ENCODE measurements at regions not wholly inside any gene's neighbourhood (a gene's known extent, or its start where the extent isn't known, plus 50 kb on each side); places are given as distances from the start of the nearest gene placed in this dataset.

DNA sequence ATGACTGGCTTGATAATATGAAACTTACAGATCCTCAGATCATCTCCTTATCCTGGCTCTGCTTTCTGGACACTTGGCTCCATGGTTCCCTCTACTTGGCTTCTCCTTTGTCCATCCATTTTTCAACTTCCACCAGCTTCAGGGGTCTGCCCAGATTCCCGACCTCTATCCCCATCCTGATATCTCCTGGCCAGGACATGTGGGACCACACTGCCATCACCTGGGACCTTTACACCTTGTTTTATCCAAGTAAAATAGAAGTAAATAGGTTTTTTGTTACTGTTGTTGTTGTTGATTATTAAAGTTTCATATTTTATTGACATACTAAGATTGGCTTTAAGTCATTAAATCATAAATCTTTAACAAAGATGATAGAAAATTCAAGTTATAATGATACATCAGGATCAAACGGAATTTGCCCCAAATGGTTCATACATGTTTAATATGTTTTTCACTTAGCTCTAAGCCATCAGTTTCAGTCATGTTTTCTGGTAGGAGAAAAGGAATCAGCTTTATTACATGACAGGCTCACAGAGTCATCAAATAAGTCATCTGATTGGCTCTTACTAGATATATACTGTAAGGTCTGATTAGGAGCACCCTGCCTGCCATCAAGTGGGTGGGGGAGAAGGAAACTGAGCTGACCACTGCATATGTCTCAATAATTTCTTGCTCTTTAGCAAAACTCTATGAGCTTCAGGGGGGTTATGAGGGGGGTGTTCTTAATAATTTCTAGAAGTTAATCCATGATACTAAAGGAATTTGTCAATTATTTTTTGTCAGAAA, 111.5 kb upstream of the AHR start:
- ATAC-seq (no peak), DNase-seq (ENCODE audit: low spot score) (no peak)
- Mint-ChIP-seq H3K4me1 (ENCODE audit: low read depth in 2 of 2) (peaks cover 14 to 16% of the 10 kb centered on the region in 2 donors), H3K27ac (peak overlapping the region in 1 of 2 donors; percentile 81), H3K36me3 (no peaks in the 10 kb centered on the region), H3K27me3 (peaks cover 1 to 3% of the 10 kb centered on the region in 2 donors), H3K4me3 (no peak overlapping the region), H3K9me3 (no peaks in the 10 kb centered on the region)

DNA sequence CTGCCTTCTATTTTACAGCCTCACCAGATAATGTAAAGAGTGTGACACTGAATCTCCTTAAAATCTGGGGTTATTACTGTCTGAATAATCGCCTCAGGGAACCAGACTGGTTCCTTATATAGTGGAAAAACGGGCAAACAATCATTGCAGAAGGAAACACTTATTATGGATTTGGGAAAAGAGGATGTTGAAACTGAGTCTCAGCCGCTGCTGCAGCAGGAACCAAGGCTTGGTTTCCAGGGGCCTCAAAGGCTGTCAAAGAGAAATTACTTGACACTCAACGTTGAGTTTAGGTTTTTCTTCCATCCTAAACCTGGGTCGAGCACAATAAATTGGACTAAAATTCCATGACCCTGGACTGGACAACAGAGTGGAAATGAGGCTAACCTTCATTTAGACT, 103.8 kb upstream of the AHR start:
- Mint-ChIP-seq H3K27me3 (no peaks in the 10 kb centered on the region), H3K4me1 (ENCODE audit: low read depth in 2 of 2) (peaks cover 11 to 16% of the 10 kb centered on the region in 2 donors), H3K27ac (no peak overlapping the region), H3K4me3 (no peak overlapping the region), H3K36me3 (no peaks in the 10 kb centered on the region), H3K9me3 (no peaks in the 10 kb centered on the region)
- ATAC-seq = no peak
- DNase-seq (ENCODE audit: low spot score) = no peak

DNA sequence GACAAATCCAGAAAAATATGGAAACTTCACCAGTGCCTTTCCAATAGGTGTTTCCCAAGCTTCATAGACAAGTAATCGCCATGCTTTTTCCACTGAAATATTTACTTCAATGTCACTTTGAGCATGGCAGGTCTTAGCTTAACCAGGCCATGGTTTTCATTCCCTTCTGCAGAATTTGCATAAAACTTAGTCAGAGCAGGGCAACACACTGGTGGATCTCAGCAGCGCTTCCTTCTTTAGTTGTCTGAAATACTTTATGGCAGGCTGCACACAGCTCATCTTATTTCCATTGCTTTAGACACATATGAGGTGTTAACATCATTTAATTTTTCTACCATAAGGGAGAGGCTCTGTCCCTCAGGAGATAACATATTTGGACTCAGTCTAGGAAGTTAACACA, 102.9 kb upstream of the AHR start:
- Mint-ChIP-seq H3K4me1 (ENCODE audit: low read depth in 2 of 2) (peaks cover 11 to 16% of the 10 kb centered on the region in 2 donors), H3K9me3 (no peaks in the 10 kb centered on the region), H3K4me3 (no peak overlapping the region), H3K36me3 (no peaks in the 10 kb centered on the region), H3K27ac (no peak overlapping the region), H3K27me3 (no peaks in the 10 kb centered on the region)
- no peak for DNase-seq (ENCODE audit: low spot score)
- peak in 1 of 2 donors; percentile 54 for ATAC-seq

DNA sequence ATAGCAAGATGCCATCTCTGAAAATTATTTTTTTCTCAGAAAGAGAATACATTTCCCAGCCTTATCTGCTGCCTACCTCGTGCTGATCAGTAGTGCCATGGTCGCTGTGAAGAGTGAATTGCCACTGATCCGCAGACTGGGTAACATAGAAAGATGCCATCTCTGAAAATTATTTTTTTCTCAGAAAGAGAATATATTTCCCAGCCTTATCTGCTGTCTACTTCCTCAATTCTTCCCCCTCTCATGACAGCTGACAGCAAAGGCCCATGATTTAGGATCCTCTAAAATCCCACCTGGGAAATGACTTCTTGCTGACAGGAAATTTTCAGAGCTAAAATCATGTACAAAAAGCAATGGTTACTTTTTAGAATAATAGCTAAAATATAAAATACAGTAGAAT, 92.5 kb upstream of the AHR start:
- H3K27ac Mint-ChIP-seq = no peak overlapping the region

DNA sequence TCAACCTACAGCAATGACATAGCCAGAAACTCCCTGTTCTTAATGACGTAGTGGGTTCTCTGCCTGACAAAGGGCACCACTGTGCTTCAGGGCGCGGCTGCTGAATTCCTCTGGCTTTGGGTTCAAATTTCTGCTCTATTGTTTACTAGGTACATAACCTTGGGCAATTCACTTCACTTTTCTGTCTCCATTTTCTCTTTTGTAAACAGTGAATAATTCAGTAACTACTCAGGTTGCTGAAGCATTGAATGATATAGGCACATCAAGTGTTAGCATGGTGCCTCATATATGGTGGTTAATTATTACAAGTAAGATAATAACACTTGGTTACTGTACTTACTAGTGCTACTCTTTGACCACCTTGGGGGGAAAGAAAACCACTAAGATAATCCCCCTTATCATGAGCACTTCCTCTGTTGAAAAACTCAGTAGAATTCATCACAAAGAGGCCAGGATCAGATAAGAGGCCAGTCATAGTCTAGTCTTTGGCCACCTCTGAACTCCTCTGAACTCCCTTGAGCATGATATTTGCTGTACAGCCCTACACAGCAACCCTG, 92.0 kb upstream of the AHR start:
- Mint-ChIP-seq H3K36me3 (no peaks in the 10 kb centered on the region), H3K9me3 (peaks cover 3% of the 10 kb centered on the region), H3K4me1 (ENCODE audit: low read depth in 2 of 2) (no peaks in the 10 kb centered on the region), H3K4me3 (no peak overlapping the region), H3K27me3 (no peaks in the 10 kb centered on the region), H3K27ac (no peak overlapping the region)
- ATAC-seq = peak in 1 of 2 donors; percentile 70
- no peak for DNase-seq (ENCODE audit: low spot score)

More for the DNA sequence above, 92.5 kb upstream of the AHR start:
- peak in 1 of 2 donors; percentile 48 for ATAC-seq
- Mint-ChIP-seq H3K9me3 (peaks cover 3% of the 10 kb centered on the region), H3K4me3 (no peak overlapping the region), H3K36me3 (no peaks in the 10 kb centered on the region), H3K27me3 (no peaks in the 10 kb centered on the region), H3K4me1 (ENCODE audit: low read depth in 2 of 2) (no peaks in the 10 kb centered on the region)
- DNase-seq (ENCODE audit: low spot score) = no peak

DNA sequence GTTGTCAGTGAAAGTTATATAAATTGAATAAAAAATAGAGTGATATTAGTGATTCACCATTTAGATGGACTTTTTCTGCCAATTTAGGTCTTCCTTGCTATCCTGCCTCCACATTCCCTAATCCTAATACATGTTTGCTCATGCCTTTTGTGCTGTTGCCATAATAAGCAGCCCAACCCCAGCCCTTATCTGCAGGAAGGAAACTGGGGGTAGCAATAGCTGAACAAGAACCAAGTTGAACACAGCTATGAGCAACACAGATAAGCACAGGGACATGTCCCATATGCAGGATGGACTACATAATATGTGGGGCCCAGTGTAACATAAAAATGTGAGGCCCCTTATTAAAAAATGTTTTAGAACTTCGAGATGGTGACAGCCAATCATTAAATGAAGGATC, 91.2 kb upstream of the AHR start:
- no peak overlapping the region for H3K4me3 Mint-ChIP-seq
- no peak overlapping the region for H3K27ac Mint-ChIP-seq
- H3K27me3 Mint-ChIP-seq = no peaks in the 10 kb centered on the region
- DNase-seq (ENCODE audit: low spot score) (no peak), ATAC-seq (peak in 1 of 2 donors; percentile 56)
- peaks cover 3% of the 10 kb centered on the region for H3K9me3 Mint-ChIP-seq
- H3K36me3 Mint-ChIP-seq = no peaks in the 10 kb centered on the region
- H3K4me1 Mint-ChIP-seq (ENCODE audit: low read depth in 2 of 2) = no peaks in the 10 kb centered on the region

DNA sequence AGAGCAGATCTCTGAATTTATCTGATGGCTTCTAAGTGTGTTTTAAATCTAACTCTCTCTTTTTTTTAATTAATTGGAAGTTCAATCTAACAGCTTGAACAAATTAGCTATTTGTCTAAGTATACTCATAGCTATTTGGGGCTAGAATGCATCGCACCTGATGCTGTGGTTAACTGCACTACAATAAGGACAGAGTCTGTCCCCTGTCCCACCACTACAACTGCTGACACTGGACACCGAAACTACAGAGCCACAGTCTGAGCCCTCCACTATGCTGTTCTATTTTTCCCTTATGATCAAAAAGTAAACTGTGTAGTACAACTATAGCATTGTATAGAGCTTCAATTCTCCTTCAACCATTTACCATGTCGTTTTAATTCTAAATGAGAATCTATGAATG, 89.4 kb upstream of the AHR start:
- Mint-ChIP-seq H3K9me3 (no peaks in the 10 kb centered on the region), H3K4me3 (no peak overlapping the region), H3K36me3 (no peaks in the 10 kb centered on the region), H3K4me1 (ENCODE audit: low read depth in 2 of 2) (no peaks in the 10 kb centered on the region), H3K27ac (no peak overlapping the region), H3K27me3 (no peaks in the 10 kb centered on the region)
- no peak for ATAC-seq
- no peak for DNase-seq (ENCODE audit: low spot score)

DNA sequence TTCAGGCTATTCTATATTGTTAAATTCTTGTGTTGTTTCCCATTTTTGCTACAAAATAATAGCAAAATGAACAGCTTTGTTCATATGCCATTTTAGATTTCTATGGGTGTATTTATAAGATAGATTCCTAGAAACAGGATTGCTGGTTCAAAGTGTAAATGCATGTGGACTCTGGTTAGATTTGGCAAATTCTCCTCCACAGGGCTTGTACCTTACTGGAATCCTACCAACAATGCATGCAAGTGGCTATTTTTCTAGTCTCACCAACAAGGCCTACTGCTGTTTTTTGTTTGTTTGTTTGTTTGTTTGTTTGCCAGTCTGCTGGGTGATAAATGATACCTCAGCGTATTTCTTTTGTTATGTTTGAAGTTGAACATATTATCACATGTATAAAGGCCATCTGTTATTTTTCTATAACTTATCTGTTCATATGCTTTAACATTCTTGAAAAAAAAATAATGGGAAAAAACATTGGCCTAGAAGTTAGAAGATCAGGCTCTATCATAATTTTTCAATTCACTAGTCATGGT, 87.1 kb upstream of the AHR start:
- H3K4me3 Mint-ChIP-seq = no peak overlapping the region

DNA sequence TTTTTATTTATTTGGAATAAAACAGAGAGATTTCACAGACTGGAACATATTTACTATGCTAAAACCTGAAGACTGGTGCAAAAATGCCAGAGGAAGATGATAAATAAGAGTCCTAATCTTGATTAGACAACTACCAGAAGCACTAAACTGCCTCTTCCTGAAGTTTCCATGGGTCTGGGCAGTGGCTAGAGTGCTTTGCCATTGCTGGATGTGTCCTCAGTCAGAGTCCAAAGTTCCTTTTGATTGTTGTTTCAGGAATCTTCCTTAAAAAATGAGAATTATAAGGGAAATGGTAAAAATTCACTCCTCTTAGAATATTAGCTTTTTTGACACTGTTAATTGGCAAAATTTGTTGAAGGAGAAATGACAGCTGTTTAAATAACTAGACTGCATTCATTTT, 86.3 kb upstream of the AHR start:
- Mint-ChIP-seq H3K27me3 (no peaks in the 10 kb centered on the region), H3K4me3 (no peak overlapping the region), H3K9me3 (no peaks in the 10 kb centered on the region), H3K36me3 (peaks cover 4% of the 10 kb centered on the region), H3K27ac (no peak overlapping the region), H3K4me1 (ENCODE audit: low read depth in 2 of 2) (no peaks in the 10 kb centered on the region)
- ATAC-seq (no peak), DNase-seq (ENCODE audit: low spot score) (no peak)

More for the DNA sequence above, 87.1 kb upstream of the AHR start:
- ATAC-seq = no peak
- peaks cover 4% of the 10 kb centered on the region for H3K36me3 Mint-ChIP-seq
- no peaks in the 10 kb centered on the region for H3K9me3 Mint-ChIP-seq
- no peak for DNase-seq (ENCODE audit: low spot score)
- no peak overlapping the region for H3K27ac Mint-ChIP-seq
- H3K4me1 Mint-ChIP-seq (ENCODE audit: low read depth in 2 of 2) = no peaks in the 10 kb centered on the region
- no peaks in the 10 kb centered on the region for H3K27me3 Mint-ChIP-seq

DNA sequence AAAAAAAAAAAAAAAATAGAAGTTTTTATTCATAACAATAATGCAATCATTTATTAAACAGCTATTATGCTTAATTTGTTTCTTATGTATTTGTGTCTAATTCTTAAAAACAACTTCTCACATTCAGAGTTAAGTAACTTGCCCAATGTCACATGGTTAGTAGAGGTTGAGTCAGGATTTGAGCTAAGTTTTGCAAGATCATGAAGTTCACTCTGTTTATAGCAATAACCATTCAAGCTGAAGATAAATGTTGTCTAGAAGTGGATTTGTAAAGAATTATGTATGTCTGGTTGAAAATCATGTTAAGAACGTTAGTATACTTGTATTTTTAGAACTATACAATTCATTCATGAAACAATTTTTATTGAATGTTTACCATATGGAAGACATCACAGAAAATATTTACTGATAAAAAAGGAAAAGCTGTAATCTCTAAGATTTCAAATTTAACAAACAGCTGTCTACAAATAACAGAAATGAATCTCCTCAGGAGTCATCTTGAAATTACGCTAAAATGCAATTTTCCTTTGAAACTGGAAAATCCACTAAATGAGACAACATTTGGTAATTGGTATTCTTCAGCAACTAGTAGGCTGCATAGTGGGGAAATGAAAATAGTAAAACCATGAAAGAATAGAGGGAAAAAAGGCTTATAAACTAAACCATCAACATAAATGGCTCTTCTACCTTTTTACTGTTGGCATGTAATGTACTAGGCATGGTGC, 70.5 kb upstream of the AHR start:
- Mint-ChIP-seq H3K27me3 (no peaks in the 10 kb centered on the region), H3K27ac (no peak overlapping the region), H3K36me3 (peaks cover 7% of the 10 kb centered on the region), H3K4me3 (no peak overlapping the region), H3K4me1 (ENCODE audit: low read depth in 2 of 2) (peaks cover 13 to 20% of the 10 kb centered on the region in 2 donors), H3K9me3 (peaks cover 2% of the 10 kb centered on the region)
- DNase-seq (ENCODE audit: low spot score) (no peak), ATAC-seq (no peak)

DNA sequence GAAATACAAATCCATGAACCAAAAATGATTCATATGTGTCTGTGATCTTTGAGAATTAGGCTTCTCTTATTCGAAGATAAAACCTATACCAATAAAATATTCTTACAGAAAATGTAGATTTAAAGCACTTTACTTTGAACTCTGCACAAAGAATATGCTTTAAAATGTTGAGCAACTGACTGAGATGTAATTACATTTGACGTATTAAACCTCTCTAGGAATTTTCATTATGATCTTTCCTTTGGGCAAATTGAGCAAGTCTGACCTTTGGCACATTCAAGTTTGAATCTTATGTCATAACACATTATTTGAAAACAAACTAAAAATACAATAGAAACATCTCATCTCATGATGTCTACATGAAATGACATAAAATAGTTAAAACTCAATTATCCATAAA, 69.2 kb upstream of the AHR start:
- H3K36me3 Mint-ChIP-seq = peaks cover 7% of the 10 kb centered on the region
- no peaks in the 10 kb centered on the region for H3K27me3 Mint-ChIP-seq
- H3K4me1 Mint-ChIP-seq (ENCODE audit: low read depth in 2 of 2) = peaks cover 22 to 30% of the 10 kb centered on the region in 2 donors
- ATAC-seq (no peak), DNase-seq (ENCODE audit: low spot score) (no peak)
- H3K27ac Mint-ChIP-seq = no peak overlapping the region
- no peak overlapping the region for H3K4me3 Mint-ChIP-seq
- H3K9me3 Mint-ChIP-seq = peaks cover 2% of the 10 kb centered on the region

DNA sequence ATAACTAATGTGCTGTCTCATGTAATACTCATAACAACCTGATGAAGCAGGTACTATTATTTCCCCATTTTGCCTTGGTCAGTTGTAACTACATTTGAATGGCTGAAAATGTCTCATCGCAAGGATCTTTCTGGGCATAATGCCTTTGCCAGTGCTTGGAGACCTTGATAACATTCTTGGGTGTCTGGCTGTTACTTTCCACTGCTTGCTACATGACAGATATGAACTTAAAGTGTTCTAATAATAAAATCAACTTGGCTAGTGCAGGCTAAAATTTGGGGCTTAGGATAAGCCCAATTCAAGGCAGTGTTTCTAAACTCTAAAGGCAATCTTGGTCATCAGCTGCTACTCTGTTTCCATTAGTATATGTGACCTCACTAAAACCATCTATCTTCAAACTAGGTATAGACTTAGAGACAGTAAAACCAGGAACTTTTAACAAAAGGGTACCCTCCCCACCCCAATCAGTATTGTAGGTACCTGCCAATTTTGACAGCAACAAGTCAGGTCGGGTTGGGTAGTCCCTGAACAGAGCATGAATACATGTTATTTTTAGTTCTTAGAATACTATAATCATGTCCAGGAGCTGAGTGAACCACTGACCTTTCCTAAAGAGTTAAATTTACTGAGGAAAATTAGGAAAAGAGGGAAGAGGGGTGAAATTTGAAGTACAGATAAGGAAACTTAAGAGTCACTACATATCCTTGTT, 68.2 kb upstream of the AHR start:
- no peak overlapping the region for H3K4me3 Mint-ChIP-seq
- peaks cover 2% of the 10 kb centered on the region for H3K9me3 Mint-ChIP-seq
- ATAC-seq (no peak), DNase-seq (ENCODE audit: low spot score) (no peak)
- no peaks in the 10 kb centered on the region for H3K27me3 Mint-ChIP-seq
- peak overlapping the region in 1 of 2 donors; percentile 25 for H3K27ac Mint-ChIP-seq
- peaks cover 7% of the 10 kb centered on the region for H3K36me3 Mint-ChIP-seq
- H3K4me1 Mint-ChIP-seq (ENCODE audit: low read depth in 2 of 2) = peaks cover 29 to 36% of the 10 kb centered on the region in 2 donors

DNA sequence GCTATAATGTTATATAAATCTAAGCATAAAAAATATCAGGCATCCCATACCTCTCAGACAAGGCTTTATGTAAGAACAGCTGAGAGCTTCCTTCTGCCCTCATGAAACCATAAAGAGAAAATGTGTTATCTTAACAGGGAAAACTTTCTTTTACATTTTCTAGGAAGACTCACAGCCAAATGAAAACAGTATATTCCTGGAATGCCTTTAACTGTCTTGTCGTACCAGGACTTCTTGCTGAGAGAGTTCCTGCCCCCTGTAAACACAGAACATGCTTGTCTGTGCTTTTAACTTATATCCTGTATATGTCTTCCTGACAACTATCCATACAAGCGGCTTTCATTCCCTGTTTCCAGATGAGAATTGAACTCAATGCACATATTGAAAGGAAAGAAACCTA, 64.8 kb upstream of the AHR start:
- Mint-ChIP-seq H3K27me3 (no peaks in the 10 kb centered on the region), H3K27ac (peak overlapping the region; percentile 98 to 99), H3K4me1 (ENCODE audit: low read depth in 2 of 2) (peaks cover 46 to 51% of the 10 kb centered on the region in 2 donors), H3K9me3 (peaks cover 11% of the 10 kb centered on the region), H3K36me3 (peaks cover 26% of the 10 kb centered on the region), H3K4me3 (peak overlapping the region; percentile 88)
- no peak for DNase-seq (ENCODE audit: low spot score)
- no peak for ATAC-seq
